ENCODE measurements at regions not wholly inside any gene's neighbourhood (a gene's known extent, or its start where the extent isn't known, plus 50 kb on each side); places are given as distances from the start of the nearest gene placed in this dataset.

DNA sequence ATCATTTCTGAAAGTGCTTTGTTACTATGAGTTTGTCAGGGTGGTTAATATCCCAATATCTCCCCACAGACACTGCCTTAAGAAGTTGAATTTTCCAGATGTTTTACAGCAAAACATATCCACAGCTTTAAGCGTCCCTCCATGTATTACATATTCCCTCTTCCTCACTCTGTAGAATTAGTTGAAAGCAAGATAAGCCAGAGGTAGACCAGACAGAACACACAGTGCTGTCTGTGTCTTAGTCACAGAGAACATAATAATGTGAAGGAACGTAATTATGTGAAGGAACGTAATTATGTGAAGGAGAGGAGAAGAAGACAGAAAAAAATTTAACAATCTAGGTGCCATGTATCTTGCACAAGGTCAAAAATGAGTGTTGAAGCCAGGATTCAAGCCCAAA is 81.9 kb upstream of the LRATD1 start:
- no peaks in the 10 kb centered on the region for H4K20me1 ChIP-seq (replicated peaks; ENCODE audit: insufficient read depth)
- H3K79me2 ChIP-seq (replicated peaks; ENCODE audit: insufficient read depth) = no peaks in the 10 kb centered on the region
- ATAC-seq = no peak
- no peak overlapping the region for H3K4me2 ChIP-seq
- H3K4me1 Mint-ChIP-seq = no peaks in the 10 kb centered on the region
- no peaks in the 10 kb centered on the region for H3K9me3 Mint-ChIP-seq
- no peaks in the 10 kb centered on the region for H3F3A ChIP-seq (replicated peaks; ENCODE audit: low read depth)
- no peak overlapping the region for H2AFZ ChIP-seq
- H3K9me2 ChIP-seq (ENCODE audit: insufficient read depth) = no peaks in the 10 kb centered on the region; the same call in 1 of the 2 replicates
- H3K4me3 Mint-ChIP-seq = no peak overlapping the region
- no peaks in the 10 kb centered on the region for H3K4me1 ChIP-seq (ENCODE audit: insufficient read depth)
- H3K4me3 ChIP-seq = no peak overlapping the region
- H3K27ac Mint-ChIP-seq = no peak overlapping the region
- H3K36me3 ChIP-seq (ENCODE audit: insufficient read depth) = no peaks in the 10 kb centered on the region
- peaks cover 2% of the 10 kb centered on the region for H3K27me3 Mint-ChIP-seq (ENCODE audit: insufficient read depth, low read depth, poor library complexity)
- no peaks in the 10 kb centered on the region for H3K36me3 Mint-ChIP-seq (ENCODE audit: low read depth)
- H3K27me3 ChIP-seq (ENCODE audit: insufficient read depth) = no peaks in the 10 kb centered on the region
- no peak for DNase-seq (ENCODE audit: low spot score)
- TF ChIP-seq ZNF114 (CRISPR knock-in tag; IDR thresholded peaks at IDR 0.05) (no peak), POLR2AphosphoS5 (IDR thresholded peaks at IDR 0.05; ENCODE audit: low read depth) (no peak), ZNF331 (CRISPR knock-in tag; IDR thresholded peaks at IDR 0.05; ENCODE audit: low read depth) (no peak), CREB1 (CRISPR knock-in tag; IDR thresholded peaks at IDR 0.05; ENCODE audit: low read depth) (no peak), EZH2phosphoT487 (IDR thresholded peaks at IDR 0.05; ENCODE audit: unreplicated experiment) (no peak), JUNB (IDR thresholded peaks at IDR 0.05; ENCODE audit: unreplicated experiment) (no peak)
- TF ChIP-seq, protein P1, sequence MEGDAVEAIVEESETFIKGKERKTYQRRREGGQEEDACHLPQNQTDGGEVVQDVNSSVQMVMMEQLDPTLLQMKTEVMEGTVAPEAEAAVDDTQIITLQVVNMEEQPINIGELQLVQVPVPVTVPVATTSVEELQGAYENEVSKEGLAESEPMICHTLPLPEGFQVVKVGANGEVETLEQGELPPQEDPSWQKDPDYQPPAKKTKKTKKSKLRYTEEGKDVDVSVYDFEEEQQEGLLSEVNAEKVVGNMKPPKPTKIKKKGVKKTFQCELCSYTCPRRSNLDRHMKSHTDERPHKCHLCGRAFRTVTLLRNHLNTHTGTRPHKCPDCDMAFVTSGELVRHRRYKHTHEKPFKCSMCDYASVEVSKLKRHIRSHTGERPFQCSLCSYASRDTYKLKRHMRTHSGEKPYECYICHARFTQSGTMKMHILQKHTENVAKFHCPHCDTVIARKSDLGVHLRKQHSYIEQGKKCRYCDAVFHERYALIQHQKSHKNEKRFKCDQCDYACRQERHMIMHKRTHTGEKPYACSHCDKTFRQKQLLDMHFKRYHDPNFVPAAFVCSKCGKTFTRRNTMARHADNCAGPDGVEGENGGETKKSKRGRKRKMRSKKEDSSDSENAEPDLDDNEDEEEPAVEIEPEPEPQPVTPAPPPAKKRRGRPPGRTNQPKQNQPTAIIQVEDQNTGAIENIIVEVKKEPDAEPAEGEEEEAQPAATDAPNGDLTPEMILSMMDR (conservative IDR thresholded peaks at IDR 0.05; ENCODE audit: low read depth in 2 of 2) = no peak
- TF ChIP-seq, protein P2, sequence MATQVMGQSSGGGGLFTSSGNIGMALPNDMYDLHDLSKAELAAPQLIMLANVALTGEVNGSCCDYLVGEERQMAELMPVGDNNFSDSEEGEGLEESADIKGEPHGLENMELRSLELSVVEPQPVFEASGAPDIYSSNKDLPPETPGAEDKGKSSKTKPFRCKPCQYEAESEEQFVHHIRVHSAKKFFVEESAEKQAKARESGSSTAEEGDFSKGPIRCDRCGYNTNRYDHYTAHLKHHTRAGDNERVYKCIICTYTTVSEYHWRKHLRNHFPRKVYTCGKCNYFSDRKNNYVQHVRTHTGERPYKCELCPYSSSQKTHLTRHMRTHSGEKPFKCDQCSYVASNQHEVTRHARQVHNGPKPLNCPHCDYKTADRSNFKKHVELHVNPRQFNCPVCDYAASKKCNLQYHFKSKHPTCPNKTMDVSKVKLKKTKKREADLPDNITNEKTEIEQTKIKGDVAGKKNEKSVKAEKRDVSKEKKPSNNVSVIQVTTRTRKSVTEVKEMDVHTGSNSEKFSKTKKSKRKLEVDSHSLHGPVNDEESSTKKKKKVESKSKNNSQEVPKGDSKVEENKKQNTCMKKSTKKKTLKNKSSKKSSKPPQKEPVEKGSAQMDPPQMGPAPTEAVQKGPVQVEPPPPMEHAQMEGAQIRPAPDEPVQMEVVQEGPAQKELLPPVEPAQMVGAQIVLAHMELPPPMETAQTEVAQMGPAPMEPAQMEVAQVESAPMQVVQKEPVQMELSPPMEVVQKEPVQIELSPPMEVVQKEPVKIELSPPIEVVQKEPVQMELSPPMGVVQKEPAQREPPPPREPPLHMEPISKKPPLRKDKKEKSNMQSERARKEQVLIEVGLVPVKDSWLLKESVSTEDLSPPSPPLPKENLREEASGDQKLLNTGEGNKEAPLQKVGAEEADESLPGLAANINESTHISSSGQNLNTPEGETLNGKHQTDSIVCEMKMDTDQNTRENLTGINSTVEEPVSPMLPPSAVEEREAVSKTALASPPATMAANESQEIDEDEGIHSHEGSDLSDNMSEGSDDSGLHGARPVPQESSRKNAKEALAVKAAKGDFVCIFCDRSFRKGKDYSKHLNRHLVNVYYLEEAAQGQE (IDR thresholded peaks at IDR 0.05; ENCODE audit: unreplicated experiment) = no peak
- TF ChIP-seq, protein P3, sequence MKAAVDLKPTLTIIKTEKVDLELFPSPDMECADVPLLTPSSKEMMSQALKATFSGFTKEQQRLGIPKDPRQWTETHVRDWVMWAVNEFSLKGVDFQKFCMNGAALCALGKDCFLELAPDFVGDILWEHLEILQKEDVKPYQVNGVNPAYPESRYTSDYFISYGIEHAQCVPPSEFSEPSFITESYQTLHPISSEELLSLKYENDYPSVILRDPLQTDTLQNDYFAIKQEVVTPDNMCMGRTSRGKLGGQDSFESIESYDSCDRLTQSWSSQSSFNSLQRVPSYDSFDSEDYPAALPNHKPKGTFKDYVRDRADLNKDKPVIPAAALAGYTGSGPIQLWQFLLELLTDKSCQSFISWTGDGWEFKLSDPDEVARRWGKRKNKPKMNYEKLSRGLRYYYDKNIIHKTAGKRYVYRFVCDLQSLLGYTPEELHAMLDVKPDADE (IDR thresholded peaks at IDR 0.05) = no peak
- TF ChIP-seq, protein P4, sequence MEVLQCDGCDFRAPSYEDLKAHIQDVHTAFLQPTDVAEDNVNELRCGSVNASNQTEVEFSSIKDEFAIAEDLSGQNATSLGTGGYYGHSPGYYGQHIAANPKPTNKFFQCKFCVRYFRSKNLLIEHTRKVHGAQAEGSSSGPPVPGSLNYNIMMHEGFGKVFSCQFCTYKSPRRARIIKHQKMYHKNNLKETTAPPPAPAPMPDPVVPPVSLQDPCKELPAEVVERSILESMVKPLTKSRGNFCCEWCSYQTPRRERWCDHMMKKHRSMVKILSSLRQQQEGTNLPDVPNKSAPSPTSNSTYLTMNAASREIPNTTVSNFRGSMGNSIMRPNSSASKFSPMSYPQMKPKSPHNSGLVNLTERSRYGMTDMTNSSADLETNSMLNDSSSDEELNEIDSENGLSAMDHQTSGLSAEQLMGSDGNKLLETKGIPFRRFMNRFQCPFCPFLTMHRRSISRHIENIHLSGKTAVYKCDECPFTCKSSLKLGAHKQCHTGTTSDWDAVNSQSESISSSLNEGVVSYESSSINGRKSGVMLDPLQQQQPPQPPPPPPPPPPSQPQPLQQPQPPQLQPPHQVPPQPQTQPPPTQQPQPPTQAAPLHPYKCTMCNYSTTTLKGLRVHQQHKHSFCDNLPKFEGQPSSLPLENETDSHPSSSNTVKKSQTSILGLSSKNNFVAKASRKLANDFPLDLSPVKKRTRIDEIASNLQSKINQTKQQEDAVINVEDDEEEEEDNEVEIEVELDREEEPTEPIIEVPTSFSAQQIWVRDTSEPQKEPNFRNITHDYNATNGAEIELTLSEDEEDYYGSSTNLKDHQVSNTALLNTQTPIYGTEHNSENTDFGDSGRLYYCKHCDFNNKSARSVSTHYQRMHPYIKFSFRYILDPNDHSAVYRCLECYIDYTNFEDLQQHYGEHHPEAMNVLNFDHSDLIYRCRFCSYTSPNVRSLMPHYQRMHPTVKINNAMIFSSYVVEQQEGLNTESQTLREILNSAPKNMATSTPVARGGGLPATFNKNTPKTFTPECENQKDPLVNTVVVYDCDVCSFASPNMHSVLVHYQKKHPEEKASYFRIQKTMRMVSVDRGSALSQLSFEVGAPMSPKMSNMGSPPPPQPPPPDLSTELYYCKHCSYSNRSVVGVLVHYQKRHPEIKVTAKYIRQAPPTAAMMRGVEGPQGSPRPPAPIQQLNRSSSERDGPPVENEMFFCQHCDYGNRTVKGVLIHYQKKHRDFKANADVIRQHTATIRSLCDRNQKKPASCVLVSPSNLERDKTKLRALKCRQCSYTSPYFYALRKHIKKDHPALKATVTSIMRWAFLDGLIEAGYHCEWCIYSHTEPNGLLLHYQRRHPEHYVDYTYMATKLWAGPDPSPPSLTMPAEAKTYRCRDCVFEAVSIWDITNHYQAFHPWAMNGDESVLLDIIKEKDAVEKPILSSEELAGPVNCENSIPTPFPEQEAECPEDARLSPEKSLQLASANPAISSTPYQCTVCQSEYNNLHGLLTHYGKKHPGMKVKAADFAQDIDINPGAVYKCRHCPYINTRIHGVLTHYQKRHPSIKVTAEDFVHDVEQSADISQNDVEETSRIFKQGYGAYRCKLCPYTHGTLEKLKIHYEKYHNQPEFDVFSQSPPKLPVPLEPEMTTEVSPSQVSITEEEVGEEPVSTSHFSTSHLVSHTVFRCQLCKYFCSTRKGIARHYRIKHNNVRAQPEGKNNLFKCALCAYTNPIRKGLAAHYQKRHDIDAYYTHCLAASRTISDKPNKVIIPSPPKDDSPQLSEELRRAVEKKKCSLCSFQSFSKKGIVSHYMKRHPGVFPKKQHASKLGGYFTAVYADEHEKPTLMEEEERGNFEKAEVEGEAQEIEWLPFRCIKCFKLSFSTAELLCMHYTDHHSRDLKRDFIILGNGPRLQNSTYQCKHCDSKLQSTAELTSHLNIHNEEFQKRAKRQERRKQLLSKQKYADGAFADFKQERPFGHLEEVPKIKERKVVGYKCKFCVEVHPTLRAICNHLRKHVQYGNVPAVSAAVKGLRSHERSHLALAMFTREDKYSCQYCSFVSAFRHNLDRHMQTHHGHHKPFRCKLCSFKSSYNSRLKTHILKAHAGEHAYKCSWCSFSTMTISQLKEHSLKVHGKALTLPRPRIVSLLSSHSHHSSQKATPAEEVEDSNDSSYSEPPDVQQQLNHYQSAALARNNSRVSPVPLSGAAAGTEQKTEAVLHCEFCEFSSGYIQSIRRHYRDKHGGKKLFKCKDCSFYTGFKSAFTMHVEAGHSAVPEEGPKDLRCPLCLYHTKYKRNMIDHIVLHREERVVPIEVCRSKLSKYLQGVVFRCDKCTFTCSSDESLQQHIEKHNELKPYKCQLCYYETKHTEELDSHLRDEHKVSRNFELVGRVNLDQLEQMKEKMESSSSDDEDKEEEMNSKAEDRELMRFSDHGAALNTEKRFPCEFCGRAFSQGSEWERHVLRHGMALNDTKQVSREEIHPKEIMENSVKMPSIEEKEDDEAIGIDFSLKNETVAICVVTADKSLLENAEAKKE (CRISPR knock-in tag; IDR thresholded peaks at IDR 0.05) = no peak
- H3K27ac ChIP-seq (ENCODE audit: low read depth) = no peak overlapping the region
